ENCODE measurements at regions not wholly inside any gene's neighbourhood (a gene's known extent, or its start where the extent isn't known, plus 50 kb on each side); places are given as distances from the start of the nearest gene placed in this dataset.

- TF ChIP-seq, protein P1, sequence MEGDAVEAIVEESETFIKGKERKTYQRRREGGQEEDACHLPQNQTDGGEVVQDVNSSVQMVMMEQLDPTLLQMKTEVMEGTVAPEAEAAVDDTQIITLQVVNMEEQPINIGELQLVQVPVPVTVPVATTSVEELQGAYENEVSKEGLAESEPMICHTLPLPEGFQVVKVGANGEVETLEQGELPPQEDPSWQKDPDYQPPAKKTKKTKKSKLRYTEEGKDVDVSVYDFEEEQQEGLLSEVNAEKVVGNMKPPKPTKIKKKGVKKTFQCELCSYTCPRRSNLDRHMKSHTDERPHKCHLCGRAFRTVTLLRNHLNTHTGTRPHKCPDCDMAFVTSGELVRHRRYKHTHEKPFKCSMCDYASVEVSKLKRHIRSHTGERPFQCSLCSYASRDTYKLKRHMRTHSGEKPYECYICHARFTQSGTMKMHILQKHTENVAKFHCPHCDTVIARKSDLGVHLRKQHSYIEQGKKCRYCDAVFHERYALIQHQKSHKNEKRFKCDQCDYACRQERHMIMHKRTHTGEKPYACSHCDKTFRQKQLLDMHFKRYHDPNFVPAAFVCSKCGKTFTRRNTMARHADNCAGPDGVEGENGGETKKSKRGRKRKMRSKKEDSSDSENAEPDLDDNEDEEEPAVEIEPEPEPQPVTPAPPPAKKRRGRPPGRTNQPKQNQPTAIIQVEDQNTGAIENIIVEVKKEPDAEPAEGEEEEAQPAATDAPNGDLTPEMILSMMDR (IDR thresholded peaks at IDR 0.05), result no peak
- no peak for TF ChIP-seq POLR2A (IDR thresholded peaks at IDR 0.05)
Observed at GRCh38 chr14:27389402-27389801, 791.6 kb upstream of the NOVA1 start.

Measured in thyroid gland (tissue), 4 donors.